B cell (primary cell): ENCODE measurements at regions not wholly inside any gene's neighbourhood (a gene's known extent, or its start where the extent isn't known, plus 50 kb on each side); places are given as distances from the start of the nearest gene placed in this dataset.

ENCODE experiments used
- ATAC-seq: fragments of 200-7000 bp; cut with Tn5 transposase; one replicate; pipeline ENCODE4 v1.10.0; 2021; ENCODE audit warnings: low read depth, mild to moderate bottlenecking, moderate number of reproducible peaks, moderate library complexity
- CTCF ChIA-PET: fragments of 350-600 bp; sonication (Branson Sonifier 250); formaldehyde crosslinking; loops from one replicate; lab custom pipeline; 2021; ENCODE audit warnings: antibody characterized with exemption, inconsistent platforms; lab: Charles Lee
- POLR2A ChIA-PET: fragments of 350-600 bp; sonication (Branson Sonifier 250); formaldehyde crosslinking; loops from one replicate; lab custom pipeline; 2021; ENCODE audit warnings: antibody characterized with exemption; lab: Charles Lee
- DNase-seq: peaks from one replicate; pipeline ENCODE4 v3.0.0; 2013
- H2AFZ ChIP-seq: 2 replicates; pipeline ENCODE4 v1.6.1; 2012; ENCODE audit warnings: mild to moderate bottlenecking, low read depth, low read length; ENCODE audit not compliant: insufficient read depth, poor library complexity, severe bottlenecking
- H3K27ac ChIP-seq, 2 donors: 1 replicate in 1 of 2; 2 replicates in 1 of 2; pipeline ENCODE4 v1.5.1; 2012 to 2013; ENCODE audit warnings: low read length in 2 of 2, mild to moderate bottlenecking in 2 of 2, moderate library complexity in 1 of 2
- H3K27me3 ChIP-seq, 4 experiments: fragments of 200-600 bp in 1 of 4; sonication (generic) in 1 of 4; replicated peaks in 1 of 4; 1 replicate in 2 of 4; 2 replicates in 2 of 4; pipeline versions ENCODE4 v1.6.1 to v1.7.0; 2013 to 2016; ENCODE audit warnings: low read length in 3 of 4, mild to moderate bottlenecking in 2 of 4, mixed read lengths in 1 of 4, moderate library complexity in 1 of 4; ENCODE audit not compliant: insufficient read depth in 4 of 4, control insufficient read depth in 3 of 4; ENCODE audit errors: control extremely low read depth in 1 of 4
- H3K36me3 ChIP-seq, 2 experiments: replicated peaks in 1 of 2; 1 replicate in 1 of 2; 2 replicates in 1 of 2; pipeline versions ENCODE4 v1.6.1 to v1.7.1; 2013; ENCODE audit warnings: low read length in 1 of 2; ENCODE audit not compliant: insufficient read depth in 2 of 2, control insufficient read depth in 1 of 2; ENCODE audit errors: control extremely low read depth in 1 of 2, extremely low read depth in 1 of 2
- H3K4me1 ChIP-seq, 2 donors: fragments of 200-600 bp in 1 of 2; sonication (generic) in 1 of 2; 1 replicate in 1 of 2; 2 replicates in 1 of 2; pipeline versions ENCODE4 v1.5.1 to v1.6.1; 2013 to 2017; ENCODE audit warnings: low read length in 2 of 2; ENCODE audit not compliant: control insufficient read depth in 2 of 2, insufficient read depth in 2 of 2
- H3K4me2 ChIP-seq: replicated peaks from 2 replicates; pipeline ENCODE3; 2012; ENCODE audit warnings: mild to moderate bottlenecking, low read depth, low read length; ENCODE audit not compliant: poor library complexity, severe bottlenecking
- H3K4me3 ChIP-seq, 5 experiments: fragments of 200-600 bp in 1 of 5; sonication (generic) in 1 of 5; 1 replicate in 3 of 5; 2 replicates in 2 of 5; pipeline versions ENCODE4 v1.5.1 to v1.7.0; 2011 to 2016; ENCODE audit warnings: low read length in 4 of 5, mild to moderate bottlenecking in 4 of 5, low read depth in 2 of 5, control low read depth in 1 of 5, moderate library complexity in 1 of 5; ENCODE audit not compliant: insufficient read depth in 1 of 5; ENCODE audit errors: control extremely low read depth in 1 of 5, extremely low read depth in 1 of 5
- H3K79me2 ChIP-seq: fragments of 200-600 bp; sonication (generic); one replicate; pipeline ENCODE4 v1.6.0; 2016; ENCODE audit warnings: low read length; ENCODE audit not compliant: control insufficient read depth, insufficient read depth
- H3K9ac ChIP-seq: fragments of 200-600 bp; sonication (generic); 2 replicates; pipeline ENCODE4 v1.6.1; 2017; ENCODE audit warnings: mild to moderate bottlenecking, low read length, moderate library complexity
- H3K9me3 ChIP-seq, 3 donors: one replicate each; pipeline versions ENCODE4 v1.6.1 to v1.7.1; 2013; ENCODE audit warnings: low read length in 2 of 3; ENCODE audit not compliant: control insufficient read depth in 2 of 3, insufficient read depth in 1 of 3; ENCODE audit errors: control extremely low read depth in 1 of 3
- H4K20me1 ChIP-seq: 2 replicates; pipeline ENCODE4 v1.6.0; 2012; ENCODE audit warnings: mild to moderate bottlenecking, low read length; ENCODE audit not compliant: insufficient read depth, control insufficient read depth, poor library complexity, severe bottlenecking
- H3K27ac Mint-ChIP-seq: one replicate; pipeline ENCODE4 v1.8.0; 2021; ENCODE audit warnings: mixed read lengths
- H3K27me3 Mint-ChIP-seq: one replicate; pipeline ENCODE4 v1.8.0; 2021; ENCODE audit warnings: mixed read lengths
- H3K4me1 Mint-ChIP-seq: one replicate; pipeline ENCODE4 v1.8.0; 2021; ENCODE audit warnings: mixed read lengths
- H3K4me3 Mint-ChIP-seq: one replicate; pipeline ENCODE4 v1.8.0; 2021; ENCODE audit warnings: mixed read lengths
- H3K9me3 Mint-ChIP-seq: one replicate; pipeline ENCODE4 v1.8.0; 2022; ENCODE audit warnings: mixed read lengths; ENCODE audit not compliant: insufficient read depth
- CTCF ChIP-seq: fragments of 200-600 bp; IDR thresholded peaks from one replicate; pipeline ENCODE4 v1.8.0; 2022; ENCODE audit warnings: antibody characterized with exemption, mild to moderate bottlenecking
- EZH2 ChIP-seq: IDR thresholded peaks from 2 replicates; pipeline ENCODE4 v1.6.1; 2012; ENCODE audit warnings: borderline replicate concordance, low read depth, mild to moderate bottlenecking, moderate library complexity, low read length; ENCODE audit not compliant: insufficient read depth, poor library complexity, severe bottlenecking
- WGBS: methylation state at CpG from one replicate; pipeline ENCODE4 v1.1.5; 2013; ENCODE audit warnings: missing lambda C conversion rate; ENCODE audit not compliant: insufficient coverage; 5-methylcytosine and 5-hydroxymethylcytosine counted together
- intact Hi-C: fragments of 100-400 bp; cut with micrococcal nuclease; formaldehyde crosslinking; loops from one replicate; pipeline ENCODE4 v1.10.0; 2022

- H3K4me1 Mint-ChIP-seq = no peaks in the 10 kb centered on the region
- H3K27ac Mint-ChIP-seq = no peak overlapping the region
- no peak overlapping the region for H3K4me2 ChIP-seq
- peaks cover 4% of the 10 kb centered on the region for H3K27me3 Mint-ChIP-seq
- WGBS = 46% methylated on average over 2 of the region's 3 CpGs
- TF ChIP-seq CTCF (no peak), EZH2 (no peak)
- no peak overlapping the region for H2AFZ ChIP-seq
- no peaks in the 10 kb centered on the region for H3K79me2 ChIP-seq
- no peaks in the 10 kb centered on the region for H4K20me1 ChIP-seq
- H3K36me3 ChIP-seq = no peaks in the 10 kb centered on the region
- no peak overlapping the region for H3K9ac ChIP-seq
- H3K27ac ChIP-seq = no peak overlapping the region
- ATAC-seq (no peak), DNase-seq (no peak)
- no peak overlapping the region for H3K4me3 Mint-ChIP-seq
- H3K4me3 ChIP-seq = no peak overlapping the region
- intact Hi-C loops = no loop called here
- peaks cover 14% of the 10 kb centered on the region for H3K9me3 Mint-ChIP-seq
- no peaks in the 10 kb centered on the region for H3K4me1 ChIP-seq
- peaks cover 6 to 27% (median 25%) of the 10 kb centered on the region in 3 donors for H3K9me3 ChIP-seq
- no peaks in the 10 kb centered on the region for H3K27me3 ChIP-seq
- ChIA-PET POLR2A (no interaction called here), CTCF (no interaction called here)
Measured at GRCh38 chr12:90122681-90123080, 414.0 kb upstream of the ATP2B1 start.

- no peak overlapping the region for H3K4me2 ChIP-seq
- H3K4me1 ChIP-seq = no peaks in the 10 kb centered on the region
- Mint-ChIP-seq H3K27me3 (peaks cover 3% of the 10 kb centered on the region), H3K4me1 (no peaks in the 10 kb centered on the region), H3K4me3 (no peak overlapping the region), H3K27ac (no peak overlapping the region), H3K9me3 (peaks cover 16% of the 10 kb centered on the region)
- no peak for TF ChIP-seq EZH2
- no peak for TF ChIP-seq CTCF
- peaks cover 6 to 29% (median 27%) of the 10 kb centered on the region in 3 donors for H3K9me3 ChIP-seq
- ChIA-PET CTCF (no interaction called here), POLR2A (no interaction called here)
- H3K4me3 ChIP-seq = no peak overlapping the region
- intact Hi-C loops = no loop called here
- no peaks in the 10 kb centered on the region for H3K79me2 ChIP-seq
- DNase-seq (no peak), ATAC-seq (no peak)
- no peaks in the 10 kb centered on the region for H4K20me1 ChIP-seq
- H3K36me3 ChIP-seq = no peaks in the 10 kb centered on the region
- no peak overlapping the region for H2AFZ ChIP-seq
- H3K9ac ChIP-seq = no peak overlapping the region
- H3K27ac ChIP-seq = no peak overlapping the region
- H3K27me3 ChIP-seq = no peaks in the 10 kb centered on the region
Measured at GRCh38 chr12:90120627-90121026, 412.0 kb upstream of the ATP2B1 start.
